SU-DHL-6 (cell line): ENCODE measurements at regions not wholly inside any gene's neighbourhood (a gene's known extent, or its start where the extent isn't known, plus 50 kb on each side); places are given as distances from the start of the nearest gene placed in this dataset.

Experiments
- H2AFZ ChIP-seq: fragments of 200-600 bp; sonication (generic); 2 replicates; pipeline ENCODE4 v1.6.1; 2014; ENCODE audit warnings: low read depth, mild to moderate bottlenecking, moderate library complexity, mixed read lengths, antibody characterized with exemption, low read length; ENCODE audit not compliant: severe bottlenecking
- H3F3A ChIP-seq: fragments of 200-600 bp; shearing (Covaris generic); 2 replicates; pipeline ENCODE4 v1.6.0; 2016; ENCODE audit warnings: antibody characterized with exemption, mild to moderate bottlenecking; ENCODE audit not compliant: insufficient read depth
- H3K27ac ChIP-seq: fragments of 200-600 bp; sonication (generic); 2 replicates; pipeline ENCODE4 v1.5.1; 2016; ENCODE audit warnings: low read depth, mild to moderate bottlenecking, low read length, moderate library complexity, mixed read lengths
- H3K27me3 ChIP-seq: fragments of 200-600 bp; sonication (generic), shearing (Covaris generic); 2 replicates; pipeline ENCODE4 v1.6.0; 2014; ENCODE audit warnings: mild to moderate bottlenecking, low read length
- H3K36me3 ChIP-seq: fragments of 200-600 bp; sonication (generic); 2 replicates; pipeline ENCODE4 v1.6.1; 2014; ENCODE audit warnings: mild to moderate bottlenecking, low read length, mixed read lengths
- H3K4me2 ChIP-seq: fragments of 300-600, 200-600 bp; shearing (Covaris generic), sonication (generic); 2 replicates; pipeline ENCODE4 v1.6.0; 2014; ENCODE audit warnings: low read length, low read depth, mild to moderate bottlenecking; ENCODE audit not compliant: poor library complexity, severe bottlenecking
- H3K4me3 ChIP-seq: fragments of 200-600 bp; sonication (generic); 2 replicates; pipeline ENCODE4 v1.5.1; 2014; ENCODE audit warnings: antibody characterized with exemption, low read length, mild to moderate bottlenecking, mixed read lengths; ENCODE audit not compliant: insufficient read depth, poor library complexity, severe bottlenecking
- H3K79me2 ChIP-seq: fragments of 200-600 bp; sonication (generic); 2 replicates; pipeline ENCODE4 v1.6.1; 2014; ENCODE audit warnings: mild to moderate bottlenecking, low read length, moderate library complexity; ENCODE audit not compliant: insufficient read depth
- H3K9ac ChIP-seq: fragments of 200-600 bp; sonication (generic); 2 replicates; pipeline ENCODE4 v1.7.0; 2014; ENCODE audit warnings: mild to moderate bottlenecking, low read length
- H3K9me2 ChIP-seq: fragments of 200-600 bp; sonication (generic); replicated peaks from 2 replicates; pipeline ENCODE4 v1.6.1; 2014; ENCODE audit warnings: low read length; ENCODE audit not compliant: insufficient read depth
- H3K9me3 ChIP-seq: fragments of 200-600 bp; sonication (generic); 2 replicates; pipeline ENCODE4 v1.6.1; 2014; ENCODE audit warnings: low read length, mixed read lengths; ENCODE audit not compliant: insufficient read depth
- H4K20me1 ChIP-seq: fragments of 200-600 bp; sonication (generic); 2 replicates; pipeline ENCODE4 v1.6.1; 2014; ENCODE audit warnings: low read depth, mild to moderate bottlenecking, antibody characterized with exemption, low read length, moderate library complexity, mixed read lengths
- CTCF ChIP-seq: fragments of 200-600 bp; sonication (generic); IDR thresholded peaks from one replicate; pipeline ENCODE4 v1.5.1; 2017; ENCODE audit warnings: antibody characterized with exemption, mild to moderate bottlenecking, low read length, moderate library complexity; ENCODE audit not compliant: insufficient read depth, poor library complexity, severe bottlenecking
- EZH2phosphoT487 ChIP-seq: fragments of 200-600 bp; sonication (generic), shearing (Covaris generic); conservative IDR thresholded peaks from 2 replicates; pipeline ENCODE4 v1.6.1; 2018; ENCODE audit warnings: mild to moderate bottlenecking, antibody characterized with exemption, low read length, moderate library complexity, mixed read lengths

GRCh38 chr3:81043660-81044199 is 717.7 kb downstream of the GBE1 start:
- no peak overlapping the region for H3K4me3 ChIP-seq
- H3K9me2 ChIP-seq: no peaks in the 10 kb centered on the region
- no peak overlapping the region for H2AFZ ChIP-seq
- no peaks in the 10 kb centered on the region for H3K36me3 ChIP-seq
- H3K79me2 ChIP-seq: no peaks in the 10 kb centered on the region
- H3K9me3 ChIP-seq: no peaks in the 10 kb centered on the region
- H3K4me2 ChIP-seq: no peak overlapping the region
- H4K20me1 ChIP-seq: no peaks in the 10 kb centered on the region
- H3K27me3 ChIP-seq: no peaks in the 10 kb centered on the region
- no peak for TF ChIP-seq EZH2phosphoT487
- TF ChIP-seq CTCF: no peak
- H3K9ac ChIP-seq: no peak overlapping the region
- no peaks in the 10 kb centered on the region for H3F3A ChIP-seq
- H3K27ac ChIP-seq: no peak overlapping the region

GRCh38 chr3:81043009-81043408 is 718.4 kb downstream of the GBE1 start:
- H2AFZ ChIP-seq: no peak overlapping the region
- no peaks in the 10 kb centered on the region for H3K27me3 ChIP-seq
- H3F3A ChIP-seq: no peaks in the 10 kb centered on the region
- no peaks in the 10 kb centered on the region for H3K79me2 ChIP-seq
- no peaks in the 10 kb centered on the region for H4K20me1 ChIP-seq
- H3K36me3 ChIP-seq: no peaks in the 10 kb centered on the region
- H3K9me2 ChIP-seq: no peaks in the 10 kb centered on the region
- no peaks in the 10 kb centered on the region for H3K9me3 ChIP-seq
- no peak overlapping the region for H3K4me2 ChIP-seq
- TF ChIP-seq CTCF (no peak), EZH2phosphoT487 (no peak)
- H3K9ac ChIP-seq: no peak overlapping the region
- no peak overlapping the region for H3K27ac ChIP-seq
- no peak overlapping the region for H3K4me3 ChIP-seq

- Histone ChIP-seq H3K27me3 (no peaks in the 10 kb centered on the region), H3F3A (no peaks in the 10 kb centered on the region), H3K4me3 (no peak overlapping the region), H3K9me2 (no peaks in the 10 kb centered on the region), H3K4me2 (no peak overlapping the region), H3K79me2 (no peaks in the 10 kb centered on the region), H3K9ac (no peak overlapping the region), H3K27ac (no peak overlapping the region), H3K36me3 (no peaks in the 10 kb centered on the region), H2AFZ (no peak overlapping the region), H3K9me3 (no peaks in the 10 kb centered on the region), H4K20me1 (no peaks in the 10 kb centered on the region)
- TF ChIP-seq EZH2phosphoT487: no peak
- TF ChIP-seq CTCF: no peak
Measured at GRCh38 chr3:81041331-81041730, 720.1 kb downstream of the GBE1 start.

GRCh38 chr3:81040107-81040506 is 721.3 kb downstream of the GBE1 start:
- no peak for TF ChIP-seq CTCF
- TF ChIP-seq EZH2phosphoT487: no peak
- Histone ChIP-seq H3K36me3 (no peaks in the 10 kb centered on the region), H3F3A (no peaks in the 10 kb centered on the region), H2AFZ (no peak overlapping the region), H3K9me3 (no peaks in the 10 kb centered on the region), H3K9me2 (no peaks in the 10 kb centered on the region), H4K20me1 (no peaks in the 10 kb centered on the region), H3K9ac (no peak overlapping the region), H3K4me2 (no peak overlapping the region), H3K79me2 (no peaks in the 10 kb centered on the region), H3K4me3 (no peak overlapping the region), H3K27ac (no peak overlapping the region), H3K27me3 (no peaks in the 10 kb centered on the region)
